HG03575 (cell line): ENCODE measurements at regions not wholly inside any gene's neighbourhood (a gene's known extent, or its start where the extent isn't known, plus 50 kb on each side); places are given as distances from the start of the nearest gene placed in this dataset.
"Not testable (repeated sequence)": the region's sequence is repeated elsewhere in the genome, so short reads cannot be mapped to it uniquely, and the experiment has no call there.

Experiments
- ATAC-seq: cut with Tn5 transposase; IDR thresholded peaks from one replicate; pipeline ENCODE4 v1.9.1; 2021; ENCODE audit not compliant: unreplicated experiment, insufficient number of reproducible peaks, low FRiP score; ENCODE audit errors: extremely low read depth

GRCh38 chr12:23262670-23263069 is 637.7 kb downstream of the ETNK1 start:
- ATAC-seq: no peak

- no peak for ATAC-seq
Observed at GRCh38 chr12:23277831-23278230, 652.9 kb downstream of the ETNK1 start.

GRCh38 chr12:23281295-23281694 is 656.3 kb downstream of the ETNK1 start:
- ATAC-seq: no peak

- no peak for ATAC-seq
Observed at GRCh38 chr12:23282701-23283100, 657.7 kb downstream of the ETNK1 start.

- not testable (repeated sequence) for ATAC-seq
Observed at GRCh38 chr12:23285764-23286530, 661.0 kb downstream of the ETNK1 start.

- ATAC-seq: no peak
Observed at GRCh38 chr12:23290627-23291330, 658.7 kb downstream of the SOX5 start.

GRCh38 chr12:23303220-23303619 is 646.2 kb downstream of the SOX5 start:
- ATAC-seq: no peak

GRCh38 chr12:23303821-23304220 is 645.6 kb downstream of the SOX5 start:
- no peak for ATAC-seq

GRCh38 chr12:23333938-23334337 is 615.5 kb downstream of the SOX5 start:
- no peak for ATAC-seq

- no peak for ATAC-seq
Observed at GRCh38 chr12:23335593-23335992, 613.9 kb downstream of the SOX5 start.

- no peak for ATAC-seq
Observed at GRCh38 chr12:23337213-23337612, 612.3 kb downstream of the SOX5 start.

GRCh38 chr12:23340351-23340750 is 609.1 kb downstream of the SOX5 start:
- ATAC-seq: no peak

GRCh38 chr12:23342407-23342806 is 607.1 kb downstream of the SOX5 start:
- ATAC-seq: no peak

GRCh38 chr12:23349564-23349963 is 599.9 kb downstream of the SOX5 start:
- ATAC-seq: no peak

GRCh38 chr12:23350808-23351207 is 598.7 kb downstream of the SOX5 start:
- peak; percentile 80 for ATAC-seq

- ATAC-seq: no peak
Observed at GRCh38 chr12:23352670-23353069, 596.8 kb downstream of the SOX5 start.

- ATAC-seq: no peak
Observed at GRCh38 chr12:23354800-23355199, 594.7 kb downstream of the SOX5 start.

- no peak for ATAC-seq
Observed at GRCh38 chr12:23356440-23356839, 593.0 kb downstream of the SOX5 start.

- ATAC-seq: no peak
Observed at GRCh38 chr12:23356927-23357708, 592.4 kb downstream of the SOX5 start.
